D721Med (cell line): ENCODE measurements at regions not wholly inside any gene's neighbourhood (a gene's known extent, or its start where the extent isn't known, plus 50 kb on each side); places are given as distances from the start of the nearest gene placed in this dataset.

Experiments used
- DNase-seq: peaks from one replicate; pipeline ENCODE4 v3.0.0; 2011; ENCODE audit warnings: low spot score; ENCODE audit not compliant: insufficient read length
- FAIRE-seq: peaks from 2 replicates; lab custom pipeline; 2011; peaks lifted over from hg19 to GRCh38; lab: Jason Lieb, UNC
- CTCF ChIP-seq: IDR thresholded peaks from 2 replicates; pipeline ENCODE4 v1.5.1; 2012; ENCODE audit warnings: mild to moderate bottlenecking, control low read depth; ENCODE audit not compliant: insufficient read depth; ENCODE audit errors: missing control alignments

- no peak for TF ChIP-seq CTCF
- no peak for FAIRE-seq
- no peak for DNase-seq
Observed at GRCh38 chr2:8015848-8016600, 665.8 kb upstream of the ID2 start.

- FAIRE-seq (no peak), DNase-seq (no peak)
- no peak for TF ChIP-seq CTCF
Observed at GRCh38 chr2:8016688-8017087, 665.2 kb upstream of the ID2 start.

- no peak for FAIRE-seq
- no peak for DNase-seq
- TF ChIP-seq CTCF = no peak
Observed at GRCh38 chr2:8018956-8019355, 662.9 kb upstream of the ID2 start.

- TF ChIP-seq CTCF = no peak
- DNase-seq (no peak), FAIRE-seq (no peak)
Observed at GRCh38 chr2:8019934-8020333, 661.9 kb upstream of the ID2 start.

GRCh38 chr2:8021921-8022320 lies 659.9 kb upstream of the ID2 start:
- DNase-seq (no peak), FAIRE-seq (no peak)
- no peak for TF ChIP-seq CTCF

- DNase-seq = no peak
- no peak for TF ChIP-seq CTCF
- no peak for FAIRE-seq
Observed at GRCh38 chr2:8022908-8023640, 658.8 kb upstream of the ID2 start.

GRCh38 chr2:8024506-8024905 lies 657.4 kb upstream of the ID2 start:
- DNase-seq (no peak), FAIRE-seq (no peak)
- TF ChIP-seq CTCF = no peak
